OCI-LY3 (cell line): ENCODE measurements at regions not wholly inside any gene's neighbourhood (a gene's known extent, or its start where the extent isn't known, plus 50 kb on each side); places are given as distances from the start of the nearest gene placed in this dataset.

ENCODE experiments used
- H2AFZ ChIP-seq: fragments of 200-600, 300-600 bp; shearing (Covaris generic); 2 replicates; pipeline ENCODE4 v1.6.0; 2014; ENCODE audit warnings: antibody characterized with exemption, low read depth, low read length
- H3K27ac ChIP-seq: fragments of 200-600, 300-600 bp; sonication (generic); 2 replicates; pipeline ENCODE4 v1.5.1; 2014; ENCODE audit warnings: mild to moderate bottlenecking, low read length, moderate library complexity, mixed read lengths
- H3K27me3 ChIP-seq: fragments of 200-600, 300-600 bp; sonication (generic); 2 replicates; pipeline ENCODE4 v1.6.1; 2014; ENCODE audit warnings: low read depth, low read length, mixed read lengths
- H3K36me3 ChIP-seq: fragments of 200-600, 300-600 bp; sonication (generic); replicated peaks from 2 replicates; pipeline ENCODE3; 2014; ENCODE audit warnings: low read depth, low read length, mixed read lengths
- H3K4me1 ChIP-seq: fragments of 300-600, 200-600 bp; sonication (generic); 2 replicates; pipeline ENCODE4 v1.6.1; 2014; ENCODE audit warnings: low read length, mixed read lengths
- H3K4me2 ChIP-seq: fragments of 200-600, 300-600 bp; sonication (generic); 2 replicates; pipeline ENCODE4 v1.6.1; 2014; ENCODE audit warnings: low read length, mixed read lengths
- H3K4me3 ChIP-seq: fragments of 300-600, 200-600 bp; sonication (generic); 2 replicates; pipeline ENCODE4 v1.5.1; 2014; ENCODE audit warnings: antibody characterized with exemption, mild to moderate bottlenecking, low read length, moderate library complexity
- H3K79me2 ChIP-seq: fragments of 300-600, 200-600 bp; shearing (Covaris generic); 2 replicates; pipeline ENCODE4 v1.6.1; 2014; ENCODE audit warnings: mild to moderate bottlenecking, low read length, mixed read lengths
- H3K9ac ChIP-seq: fragments of 300-600, 200-600 bp; shearing (Covaris generic); 2 replicates; pipeline ENCODE4 v1.6.0; 2014; ENCODE audit warnings: mild to moderate bottlenecking, low read length, moderate library complexity
- H3K9me3 ChIP-seq: fragments of 200-600, 300-600 bp; shearing (Covaris generic); 2 replicates; pipeline ENCODE4 v1.6.1; 2014; ENCODE audit warnings: low read length, mixed read lengths; ENCODE audit not compliant: insufficient read depth
- H4K20me1 ChIP-seq: fragments of 200-600, 300-600 bp; sonication (generic); 2 replicates; pipeline ENCODE4 v1.6.1; 2016; ENCODE audit warnings: low read length, mixed read lengths; ENCODE audit not compliant: insufficient read depth
- EZH2phosphoT487 ChIP-seq: fragments of 200-600 bp; shearing (Covaris generic); IDR thresholded peaks from 2 replicates; pipeline ENCODE4 v1.6.1; 2018; ENCODE audit warnings: antibody characterized with exemption, mixed run types, low read depth
- TF ChIP-seq, protein P1 (sequence below): fragments of 200-600, 300-600 bp; sonication (generic); IDR thresholded peaks from 2 replicates; pipeline ENCODE4 v1.5.1; 2014; ENCODE audit warnings: antibody characterized with exemption, low read length, low read depth

DNA sequence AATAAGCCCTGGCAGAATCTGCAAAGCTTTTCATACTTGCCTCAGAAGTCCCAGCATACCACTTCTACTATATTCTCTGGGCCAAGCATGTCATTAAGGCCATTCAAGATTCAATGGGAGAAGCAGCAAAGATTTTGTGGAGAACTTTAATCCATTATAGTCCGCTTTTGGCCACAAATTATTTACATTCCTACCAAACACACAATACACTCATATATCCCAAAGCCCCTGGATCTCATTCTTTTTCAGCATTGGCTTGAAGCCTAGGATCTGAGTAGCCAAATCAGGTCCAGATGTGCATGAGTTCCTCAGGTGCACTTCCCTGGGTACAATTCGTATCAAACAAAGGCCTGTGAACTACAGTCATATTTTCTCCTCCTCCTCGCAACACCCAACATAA lies 203.4 kb downstream of the NDFIP2 start:
- H3K27me3 ChIP-seq = no peaks in the 10 kb centered on the region
- H3K36me3 ChIP-seq = no peaks in the 10 kb centered on the region
- no peaks in the 10 kb centered on the region for H3K79me2 ChIP-seq
- H3K4me2 ChIP-seq = no peak overlapping the region
- no peak overlapping the region for H3K4me3 ChIP-seq
- TF ChIP-seq, protein P1, sequence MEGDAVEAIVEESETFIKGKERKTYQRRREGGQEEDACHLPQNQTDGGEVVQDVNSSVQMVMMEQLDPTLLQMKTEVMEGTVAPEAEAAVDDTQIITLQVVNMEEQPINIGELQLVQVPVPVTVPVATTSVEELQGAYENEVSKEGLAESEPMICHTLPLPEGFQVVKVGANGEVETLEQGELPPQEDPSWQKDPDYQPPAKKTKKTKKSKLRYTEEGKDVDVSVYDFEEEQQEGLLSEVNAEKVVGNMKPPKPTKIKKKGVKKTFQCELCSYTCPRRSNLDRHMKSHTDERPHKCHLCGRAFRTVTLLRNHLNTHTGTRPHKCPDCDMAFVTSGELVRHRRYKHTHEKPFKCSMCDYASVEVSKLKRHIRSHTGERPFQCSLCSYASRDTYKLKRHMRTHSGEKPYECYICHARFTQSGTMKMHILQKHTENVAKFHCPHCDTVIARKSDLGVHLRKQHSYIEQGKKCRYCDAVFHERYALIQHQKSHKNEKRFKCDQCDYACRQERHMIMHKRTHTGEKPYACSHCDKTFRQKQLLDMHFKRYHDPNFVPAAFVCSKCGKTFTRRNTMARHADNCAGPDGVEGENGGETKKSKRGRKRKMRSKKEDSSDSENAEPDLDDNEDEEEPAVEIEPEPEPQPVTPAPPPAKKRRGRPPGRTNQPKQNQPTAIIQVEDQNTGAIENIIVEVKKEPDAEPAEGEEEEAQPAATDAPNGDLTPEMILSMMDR = no peak
- no peak for TF ChIP-seq EZH2phosphoT487
- H2AFZ ChIP-seq = no peak overlapping the region; the same call in 1 of the 2 replicates
- H3K27ac ChIP-seq = no peak overlapping the region
- no peaks in the 10 kb centered on the region for H3K4me1 ChIP-seq
- no peak overlapping the region for H3K9ac ChIP-seq
- H3K9me3 ChIP-seq = no peaks in the 10 kb centered on the region
- H4K20me1 ChIP-seq = no peaks in the 10 kb centered on the region

DNA sequence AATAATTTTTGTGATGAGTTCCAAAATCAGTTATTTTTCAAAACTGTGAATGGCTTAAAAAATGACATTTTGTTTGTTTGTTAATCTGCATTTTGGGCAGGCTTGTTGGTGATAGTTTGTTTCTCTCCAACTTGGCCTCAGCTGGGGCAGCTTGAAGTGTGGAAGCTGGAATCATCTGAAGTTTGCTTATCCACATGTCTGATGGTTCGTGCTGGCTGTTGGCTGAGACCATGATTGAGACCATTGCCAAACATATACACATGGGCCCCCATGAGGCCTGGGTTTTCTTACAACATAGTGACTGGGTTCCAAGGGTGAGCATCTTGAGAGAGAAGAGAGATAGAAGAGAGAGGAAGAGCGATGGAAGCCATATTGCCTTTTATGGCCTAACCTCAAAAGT lies 201.2 kb downstream of the NDFIP2 start:
- no peaks in the 10 kb centered on the region for H3K9me3 ChIP-seq
- H3K4me3 ChIP-seq = no peak overlapping the region
- no peak for TF ChIP-seq EZH2phosphoT487
- TF ChIP-seq, protein P1 = no peak
- no peaks in the 10 kb centered on the region for H3K27me3 ChIP-seq
- H4K20me1 ChIP-seq = no peaks in the 10 kb centered on the region
- no peak overlapping the region for H3K4me2 ChIP-seq
- H2AFZ ChIP-seq = no peak overlapping the region
- H3K79me2 ChIP-seq = no peaks in the 10 kb centered on the region
- H3K9ac ChIP-seq = no peak overlapping the region
- H3K4me1 ChIP-seq = 0 out of 2 replicates have a peak, but pooled peaks cover 3% of the 10 kb centered on the region
- no peak overlapping the region for H3K27ac ChIP-seq
- H3K36me3 ChIP-seq = no peaks in the 10 kb centered on the region

DNA sequence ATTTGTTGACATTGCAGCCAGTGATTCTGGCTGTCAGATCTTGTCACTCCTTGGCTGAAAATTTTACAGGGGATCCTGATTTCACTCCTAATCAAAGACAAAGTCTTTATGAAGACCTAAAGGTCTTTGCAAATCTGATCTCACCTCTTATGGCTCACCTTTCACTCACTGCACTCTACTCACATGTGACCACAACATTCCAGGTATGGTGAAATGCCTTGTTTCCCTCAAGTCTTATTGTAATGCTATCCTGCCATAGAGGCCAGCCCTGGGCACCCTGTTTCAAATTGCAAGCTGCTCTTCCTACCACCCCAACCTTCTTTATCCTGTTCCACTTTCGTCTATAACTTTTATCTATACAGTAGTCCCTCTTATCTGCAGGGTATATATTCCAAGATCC lies 200.1 kb downstream of the NDFIP2 start:
- Histone ChIP-seq H3K4me2 (no peak overlapping the region), H3K4me3 (no peak overlapping the region), H3K9ac (no peak overlapping the region), H3K4me1 (0 out of 2 replicates have a peak, but pooled peaks cover 3% of the 10 kb centered on the region), H3K27me3 (no peaks in the 10 kb centered on the region), H3K79me2 (no peaks in the 10 kb centered on the region), H3K27ac (no peak overlapping the region), H2AFZ (no peak overlapping the region), H4K20me1 (no peaks in the 10 kb centered on the region), H3K36me3 (no peaks in the 10 kb centered on the region), H3K9me3 (no peaks in the 10 kb centered on the region)
- TF ChIP-seq, protein P1 = no peak
- TF ChIP-seq EZH2phosphoT487 = no peak

DNA sequence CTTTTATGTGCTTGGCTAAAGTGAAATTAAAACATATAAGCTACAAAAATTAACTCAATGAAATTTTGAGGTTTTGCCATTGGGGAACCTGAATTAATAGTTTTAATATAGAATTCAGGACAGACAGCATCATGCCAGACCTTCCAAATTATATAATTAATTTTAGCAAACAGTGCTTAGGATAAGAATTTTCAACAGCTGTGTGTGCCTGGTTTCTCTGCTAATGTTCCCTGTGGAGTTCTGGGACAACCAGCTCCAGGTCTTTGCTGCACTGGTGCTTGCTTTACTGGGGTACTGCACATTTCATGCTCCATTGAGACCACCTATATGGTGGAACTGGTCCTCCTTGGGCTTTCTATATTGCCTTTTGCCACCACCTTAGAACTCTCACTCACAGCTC lies 199.5 kb downstream of the NDFIP2 start:
- Histone ChIP-seq H3K4me2 (no peak overlapping the region), H3K9me3 (no peaks in the 10 kb centered on the region), H3K4me3 (no peak overlapping the region), H3K9ac (no peak overlapping the region), H3K36me3 (no peaks in the 10 kb centered on the region), H2AFZ (no peak overlapping the region), H3K27ac (no peak overlapping the region), H4K20me1 (no peaks in the 10 kb centered on the region), H3K27me3 (no peaks in the 10 kb centered on the region), H3K4me1 (0 out of 2 replicates have a peak, but pooled peaks cover 3% of the 10 kb centered on the region), H3K79me2 (no peaks in the 10 kb centered on the region)
- TF ChIP-seq EZH2phosphoT487 = no peak
- TF ChIP-seq, protein P1 = no peak
